Pancreas (tissue), 10 donors: ENCODE measurements at regions not wholly inside any gene's neighbourhood (a gene's known extent, or its start where the extent isn't known, plus 50 kb on each side); places are given as distances from the start of the nearest gene placed in this dataset.

Experiments used
- ATAC-seq, 4 donors: fragments of 200-7000 bp; cut with Tn5 transposase; one replicate each; pipeline versions ENCODE4 v1.8.0 to v1.9.1; 2020; ENCODE audit warnings: mild to moderate bottlenecking in 4 of 4, moderate library complexity in 4 of 4
- DNase-seq, 6 donors: peaks; one replicate each; pipeline ENCODE4 v3.0.0-alpha.2; 2020
- FAIRE-seq: peaks from 2 replicates; lab custom pipeline; 2012; peaks lifted over from hg19 to GRCh38; lab: Jason Lieb, UNC
- H3K27ac ChIP-seq, 4 donors: fragments of 200-600 bp; sonication (generic); 1 replicate in 3 of 4; 2 replicates in 1 of 4; pipeline versions ENCODE4 v1.5.0 to v1.8.0; 2020
- H3K27me3 ChIP-seq, 4 donors: fragments of 200-600 bp; one replicate each; pipeline ENCODE4 v1.8.0; 2021
- H3K36me3 ChIP-seq, 3 donors: fragments of 200-600 bp; sonication (generic) in 1 of 3; one replicate each; pipeline versions ENCODE4 v1.5.0 to v1.8.0; 2020 to 2021
- H3K4me1 ChIP-seq, 3 donors: fragments of 200-600 bp; one replicate each; pipeline ENCODE4 v1.8.0; 2021
- H3K4me3 ChIP-seq, 4 donors: fragments of 200-600 bp; sonication (generic) in 2 of 4; one replicate each; pipeline versions ENCODE4 v1.5.0 to v1.8.0; 2020 to 2021
- H3K9me3 ChIP-seq, 4 donors: fragments of 200-600 bp; one replicate each; pipeline ENCODE4 v1.8.0; 2021
- CTCF ChIP-seq, 4 donors: fragments of 200-600 bp; sonication (generic) in 3 of 4; IDR thresholded peaks; one replicate each; pipeline versions ENCODE4 v1.5.0 to v1.8.0; 2021; ENCODE audit warnings: antibody characterized with exemption in 4 of 4
- WGBS, 2 donors: extraction: QIAGEN DNeasy Blood & Tissue Kit; methylation state at CpG; one replicate each; pipeline ENCODE4 v1.1.7; 2013; 5-methylcytosine and 5-hydroxymethylcytosine counted together
- intact Hi-C, 3 donors: fragments of 100-400 bp; cut with DNase I; formaldehyde crosslinking; loops; one replicate each; pipeline versions ENCODE4 v1.11.1 to v1.14.2; 2022
- donor health status: healthy with polysubstance abuse.
- donor health status: DM: no; HTN: no; CAD: no; lungs with moderate emphysema.
- donor health status: DM: no; HTN: no; CAD: no.
- donor health status: control.
- donor health status: control.
- donor health status: Bipolar disorder and iron deficiency.
- donor health status: DM: yes; HTN: yes; CAD: no.
- donor health status: DM: no; HTN: no; CAD: no.
- donor health status: DM: no; HTN: no; CAD: no.
- donor health status: DM: yes; HTN: yes; CAD: no.

GRCh38 chr12:126191031-126191891 is 1126.0 kb downstream of the AACS start:
- DNase-seq (peak; percentile 83 to 91 (median 87)), ATAC-seq (peak; percentile 84 to 90 (median 88)), FAIRE-seq (no peak)
- TF ChIP-seq CTCF (IDR thresholded peaks at IDR 0.05): no peak
- intact Hi-C loops: no loop called here
- Histone ChIP-seq H3K4me1 (no peaks in the 10 kb centered on the region), H3K27ac (peak overlapping the region; percentile 91 to 99 (median 94)), H3K36me3 (no peaks in the 10 kb centered on the region), H3K9me3 (no peaks in the 10 kb centered on the region), H3K27me3 (no peaks in the 10 kb centered on the region), H3K4me3 (peak overlapping the region; percentile 48 to 61 (median 54))
- 3% methylated on average over 62 of the region's 62 CpGs for WGBS, 2 donors

GRCh38 chr12:126191949-126192348 is 1126.7 kb downstream of the AACS start:
- Histone ChIP-seq H3K4me3 (peak overlapping the region; percentile 48 to 61 (median 54)), H3K36me3 (no peaks in the 10 kb centered on the region), H3K4me1 (no peaks in the 10 kb centered on the region), H3K27ac (peak overlapping the region; percentile 91 to 99 (median 94)), H3K27me3 (no peaks in the 10 kb centered on the region), H3K9me3 (no peaks in the 10 kb centered on the region)
- no peak for FAIRE-seq
- 37 to 42% methylated on average over 13 of the region's 13 CpGs for WGBS, 2 donors
- DNase-seq: peak in 3 of 6 donors; percentile 15 to 61 (median 50)
- TF ChIP-seq CTCF (IDR thresholded peaks at IDR 0.05): no peak
- intact Hi-C loops: no loop called here
- peak; percentile 10 to 16 (median 12) for ATAC-seq

- H3K4me1 ChIP-seq: peaks cover 0 to 3% (median 3%) of the 10 kb centered on the region in 3 donors
- DNase-seq (no peak), ATAC-seq (peak in 3 of 4 donors; percentile 21 to 31 (median 27)), FAIRE-seq (no peak)
- intact Hi-C loops: no loop called here
- peak overlapping the region in 3 of 4 donors; percentile 92 to 99 (median 96) for H3K27ac ChIP-seq
- no peaks in the 10 kb centered on the region for H3K9me3 ChIP-seq
- H3K27me3 ChIP-seq: no peaks in the 10 kb centered on the region
- 28 to 32% methylated on average over 1 of the region's 1 CpG for WGBS, 2 donors
- no peak for TF ChIP-seq CTCF (IDR thresholded peaks at IDR 0.05)
- peak overlapping the region in 2 of 4 donors; percentile 54 to 61 for H3K4me3 ChIP-seq
- H3K36me3 ChIP-seq: no peaks in the 10 kb centered on the region
Measured at GRCh38 chr12:126193190-126193589, 1128.0 kb downstream of the AACS start.

GRCh38 chr12:126196263-126196662 is 1131.0 kb downstream of the AACS start:
- ATAC-seq: no peak
- no peak for DNase-seq
- TF ChIP-seq CTCF (IDR thresholded peaks at IDR 0.05): no peak
- Histone ChIP-seq H3K4me1 (peaks cover 7 to 16% (median 10%) of the 10 kb centered on the region in 3 donors), H3K27ac (peak overlapping the region in 1 of 4 donors; percentile 24), H3K27me3 (no peaks in the 10 kb centered on the region), H3K4me3 (no peak overlapping the region), H3K9me3 (no peaks in the 10 kb centered on the region), H3K36me3 (no peaks in the 10 kb centered on the region)
- intact Hi-C loops: no loop called here
- 88 to 95% methylated on average over 1 of the region's 1 CpG for WGBS, 2 donors
- FAIRE-seq: no peak

- peak overlapping the region; percentile 20 to 94 (median 68) for H3K27ac ChIP-seq
- ATAC-seq: peak; percentile 39 to 60 (median 51)
- intact Hi-C loops: no loop called here
- no peak for FAIRE-seq
- 29 to 41% methylated on average over 1 of the region's 1 CpG for WGBS, 2 donors
- H3K36me3 ChIP-seq: no peaks in the 10 kb centered on the region
- no peak for DNase-seq
- TF ChIP-seq CTCF (IDR thresholded peaks at IDR 0.05): no peak
- H3K27me3 ChIP-seq: no peaks in the 10 kb centered on the region
- H3K4me3 ChIP-seq: no peak overlapping the region
- H3K4me1 ChIP-seq: peaks cover 7 to 16% (median 13%) of the 10 kb centered on the region in 3 donors
- H3K9me3 ChIP-seq: no peaks in the 10 kb centered on the region
Measured at GRCh38 chr12:126198516-126198915, 1133.3 kb downstream of the AACS start.
